PFSK-1 (cell line): ENCODE measurements at regions not wholly inside any gene's neighbourhood (a gene's known extent, or its start where the extent isn't known, plus 50 kb on each side); places are given as distances from the start of the nearest gene placed in this dataset.

Experiments
- FOXP2 ChIP-seq: optimal IDR thresholded peaks from 2 replicates; pipeline ENCODE3; 2011; ENCODE audit warnings: borderline replicate concordance, control low read depth, inconsistent platforms; ENCODE audit not compliant: insufficient read depth; ENCODE audit errors: extremely low read length, extremely low read depth
- POLR2AphosphoS5 ChIP-seq: IDR thresholded peaks from 2 replicates; pipeline ENCODE4 v1.6.1; 2012; ENCODE audit warnings: low read depth, mild to moderate bottlenecking, control low read depth, low read length, moderate library complexity
- REST ChIP-seq, 2 experiments: IDR thresholded peaks; 2 replicates each; pipeline versions ENCODE4 v1.6.1 to v1.8.0; 2011 to 2012; ENCODE audit warnings: low read depth in 2 of 2, low read length in 2 of 2, control low read depth in 1 of 2, inconsistent platforms in 1 of 2, mild to moderate bottlenecking in 1 of 2, moderate library complexity in 1 of 2; ENCODE audit not compliant: insufficient read depth in 1 of 2
- SIN3A ChIP-seq: IDR thresholded peaks from 2 replicates; pipeline ENCODE4 v1.6.1; 2012; ENCODE audit warnings: mild to moderate bottlenecking, low read length, moderate library complexity, borderline replicate concordance; ENCODE audit not compliant: insufficient read depth
- TAF1 ChIP-seq: IDR thresholded peaks from 2 replicates; pipeline ENCODE4 v1.6.1; 2012; ENCODE audit warnings: low read length, control low read depth, borderline replicate concordance; ENCODE audit not compliant: insufficient read depth

GRCh38 chrX:20500171-20500865, 233.6 kb upstream of the RPS6KA3 start:
- TF ChIP-seq TAF1 = no peak
- TF ChIP-seq REST (IDR thresholded peaks at IDR 0.05; ENCODE audit: insufficient read depth in 1 of 2, low read depth in 2 of 2, low read length in 2 of 2) = no peak
- TF ChIP-seq POLR2AphosphoS5 = no peak
- no peak for TF ChIP-seq FOXP2
- no peak for TF ChIP-seq SIN3A

GRCh38 chrX:20499763-20500162, 233.1 kb upstream of the RPS6KA3 start:
- TF ChIP-seq FOXP2 = no peak
- TF ChIP-seq TAF1 = no peak
- TF ChIP-seq SIN3A = no peak

GRCh38 chrX:20498851-20499635, 232.3 kb upstream of the RPS6KA3 start:
- no peak for TF ChIP-seq FOXP2
- no peak for TF ChIP-seq TAF1
- TF ChIP-seq REST (IDR thresholded peaks at IDR 0.05; ENCODE audit: insufficient read depth in 1 of 2, low read depth in 2 of 2, low read length in 2 of 2) = no peak
- TF ChIP-seq POLR2AphosphoS5 = no peak
- TF ChIP-seq SIN3A = no peak

GRCh38 chrX:20495575-20495974, 228.9 kb upstream of the RPS6KA3 start:
- no peak for TF ChIP-seq SIN3A
- TF ChIP-seq TAF1 = no peak
- TF ChIP-seq FOXP2 = no peak
- no peak for TF ChIP-seq REST (IDR thresholded peaks at IDR 0.05; ENCODE audit: insufficient read depth in 1 of 2, low read depth in 2 of 2, low read length in 2 of 2)
- TF ChIP-seq POLR2AphosphoS5 = no peak

- TF ChIP-seq SIN3A = no peak
- no peak for TF ChIP-seq POLR2AphosphoS5
- TF ChIP-seq FOXP2 = no peak
- TF ChIP-seq REST (IDR thresholded peaks at IDR 0.05; ENCODE audit: insufficient read depth in 1 of 2, low read depth in 2 of 2, low read length in 2 of 2) = no peak
- TF ChIP-seq TAF1 = no peak
Measured at GRCh38 chrX:20488473-20488872, 221.8 kb upstream of the RPS6KA3 start.
